ENCODE measurements at regions not wholly inside any gene's neighbourhood (a gene's known extent, or its start where the extent isn't known, plus 50 kb on each side); places are given as distances from the start of the nearest gene placed in this dataset.

GRCh38 chr15:70278644-70279043 lies 180.9 kb upstream of the TLE3 start:
- TF ChIP-seq CTCF (conservative IDR thresholded peaks at IDR 0.05; ENCODE audit: low read depth) = no peak
- CTCF ChIA-PET = interaction anchor here (0.7 kb wide), 1 partner anchor 118 kb away, joined by 3 read pairs; no protein-coding TSS in a partner anchor
- H3K27ac ChIP-seq = no peak overlapping the region
- POLR2A ChIA-PET (ENCODE audit: low non-redundant PET) = interaction anchor here (0.6 kb wide), 1 partner anchor 98 kb away, joined by 12 read pairs; no protein-coding TSS in a partner anchor
- no peak for DNase-seq (ENCODE audit: low spot score)

GRCh38 chr15:70277556-70277955 lies 179.8 kb upstream of the TLE3 start:
- no peak for DNase-seq (ENCODE audit: low spot score)
- POLR2A ChIA-PET (ENCODE audit: low non-redundant PET) = no interaction called here
- CTCF ChIA-PET = no interaction called here
- no peak overlapping the region for H3K27ac ChIP-seq
- no peak for TF ChIP-seq CTCF (conservative IDR thresholded peaks at IDR 0.05; ENCODE audit: low read depth)

- no peak for DNase-seq (ENCODE audit: low spot score)
- TF ChIP-seq CTCF (conservative IDR thresholded peaks at IDR 0.05; ENCODE audit: low read depth) = no peak
- no peak overlapping the region for H3K27ac ChIP-seq
- ChIA-PET POLR2A (ENCODE audit: low non-redundant PET) (no interaction called here), CTCF (no interaction called here)
These were observed 178.7 kb upstream of the TLE3 start for GRCh38 chr15:70276401-70276800.

- ChIA-PET CTCF (interaction anchor here (0.6 kb wide), 1 partner anchor 31 kb away, joined by 3 read pairs; no protein-coding TSS in a partner anchor), POLR2A (ENCODE audit: low non-redundant PET) (no interaction called here)
- no peak for TF ChIP-seq CTCF (conservative IDR thresholded peaks at IDR 0.05; ENCODE audit: low read depth)
- no peak for DNase-seq (ENCODE audit: low spot score)
- H3K27ac ChIP-seq = no peak overlapping the region
These were observed 177.9 kb upstream of the TLE3 start for GRCh38 chr15:70275461-70276138.

- no peak for TF ChIP-seq CTCF (conservative IDR thresholded peaks at IDR 0.05; ENCODE audit: low read depth)
- DNase-seq (ENCODE audit: low spot score) = no peak
- ChIA-PET POLR2A (ENCODE audit: low non-redundant PET) (no interaction called here), CTCF (interaction anchor here (0.6 kb wide), 1 partner anchor 32 kb away, joined by 3 read pairs; no protein-coding TSS in a partner anchor)
- no peak overlapping the region for H3K27ac ChIP-seq
These were observed 177.2 kb upstream of the TLE3 start for GRCh38 chr15:70274908-70275307.

GRCh38 chr15:70274255-70274880 lies 176.7 kb upstream of the TLE3 start:
- TF ChIP-seq CTCF (conservative IDR thresholded peaks at IDR 0.05; ENCODE audit: low read depth) = no peak
- no peak overlapping the region for H3K27ac ChIP-seq
- no peak for DNase-seq (ENCODE audit: low spot score)
- CTCF ChIA-PET = interaction anchor here (0.7 kb wide), 1 partner anchor 180 kb away, joined by 3 read pairs; no protein-coding TSS in a partner anchor
- POLR2A ChIA-PET (ENCODE audit: low non-redundant PET) = no interaction called here
